Keratinocyte (primary cell): ENCODE measurements at regions not wholly inside any gene's neighbourhood (a gene's known extent, or its start where the extent isn't known, plus 50 kb on each side); places are given as distances from the start of the nearest gene placed in this dataset.

ENCODE experiments used
- DNase-seq: peaks from one replicate; pipeline ENCODE4 v3.0.0-alpha.2; 2011; ENCODE audit warnings: low read depth, missing footprints, low spot score
- FAIRE-seq: peaks from 2 replicates; lab custom pipeline; 2011; peaks lifted over from hg19 to GRCh38; lab: Jason Lieb, UNC
- H2AFZ ChIP-seq: 2 replicates; pipeline ENCODE4 v1.6.0; 2012; ENCODE audit warnings: low read length, control low read depth, inconsistent platforms; ENCODE audit not compliant: control insufficient read depth
- H3K27ac ChIP-seq: 2 replicates; pipeline ENCODE4 v1.5.1; 2011; ENCODE audit warnings: low read length; ENCODE audit not compliant: control insufficient read depth, insufficient read depth
- H3K27me3 ChIP-seq: 3 replicates; pipeline ENCODE4 v1.6.0; 2011; ENCODE audit warnings: low read length; ENCODE audit not compliant: control insufficient read depth, insufficient read depth; ENCODE audit errors: extremely low read depth
- H3K36me3 ChIP-seq, 2 experiments: 2 replicates in 1 of 2; 3 replicates in 1 of 2; pipeline ENCODE4 v1.5.1; 2011; ENCODE audit warnings: low read length in 2 of 2, mild to moderate bottlenecking in 1 of 2; ENCODE audit not compliant: control insufficient read depth in 2 of 2, insufficient read depth in 2 of 2; ENCODE audit errors: extremely low read depth in 1 of 2
- H3K4me1 ChIP-seq: 3 replicates; pipeline ENCODE4 v1.5.1; 2011; ENCODE audit warnings: low read length; ENCODE audit not compliant: control insufficient read depth, insufficient read depth; ENCODE audit errors: extremely low read depth
- H3K4me2 ChIP-seq: 3 replicates; pipeline ENCODE4 v1.6.0; 2011; ENCODE audit warnings: low read depth, low read length; ENCODE audit not compliant: control insufficient read depth, insufficient read depth; ENCODE audit errors: extremely low read depth
- H3K4me3 ChIP-seq, 3 experiments: fragments of 200-600 bp in 1 of 3; sonication (generic) in 1 of 3; 2 replicates in 2 of 3; 3 replicates in 1 of 3; pipeline ENCODE4 v1.5.1; 2011 to 2016; ENCODE audit warnings: low read length in 3 of 3, mild to moderate bottlenecking in 3 of 3, control low read depth in 2 of 3, inconsistent platforms in 1 of 3, low read depth in 1 of 3, mixed read lengths in 1 of 3, mixed run types in 1 of 3, moderate library complexity in 1 of 3; ENCODE audit not compliant: control insufficient read depth in 2 of 3, insufficient read depth in 2 of 3; ENCODE audit errors: extremely low read depth in 1 of 3
- H3K79me2 ChIP-seq: 2 replicates; pipeline ENCODE4 v1.6.0; 2012; ENCODE audit warnings: low read length; ENCODE audit not compliant: control insufficient read depth, insufficient read depth
- H3K9ac ChIP-seq: 3 replicates; pipeline ENCODE4 v1.6.0; 2011; ENCODE audit warnings: low read length; ENCODE audit not compliant: control insufficient read depth, insufficient read depth; ENCODE audit errors: extremely low read depth
- H3K9me1 ChIP-seq: 3 replicates; pipeline ENCODE4 v1.6.0; 2011; ENCODE audit warnings: low read length; ENCODE audit not compliant: control insufficient read depth, insufficient read depth; ENCODE audit errors: extremely low read depth
- H3K9me3 ChIP-seq: 2 replicates; pipeline ENCODE4 v1.5.1; 2012; ENCODE audit warnings: low read depth, low read length; ENCODE audit not compliant: control insufficient read depth
- H4K20me1 ChIP-seq: 3 replicates; pipeline ENCODE4 v1.6.0; 2011; ENCODE audit warnings: low read length; ENCODE audit not compliant: control insufficient read depth, insufficient read depth; ENCODE audit errors: extremely low read depth
- EZH2 ChIP-seq: IDR thresholded peaks from one replicate; pipeline ENCODE4 v1.6.1; 2012; ENCODE audit warnings: inconsistent platforms, mild to moderate bottlenecking, low read length, moderate library complexity
- dilution Hi-C: fragments of 300-500 bp; cut with MboI; formaldehyde crosslinking; loops from one replicate; pipeline ENCODE4 v1.7.0; 2020; ENCODE audit warnings: low sequenced_read_pairs; ENCODE audit not compliant: extremely low pct_ligation_motif_present
- TF ChIP-seq, protein P1 (sequence below), 3 experiments: IDR thresholded peaks in 1 of 3; conservative IDR thresholded peaks in 1 of 3; optimal IDR thresholded peaks in 1 of 3; 2 replicates in 2 of 3; 3 replicates in 1 of 3; pipeline versions ENCODE3 to v1.5.1; 2011; ENCODE audit warnings: low read length in 3 of 3, mild to moderate bottlenecking in 3 of 3, moderate library complexity in 2 of 3, control low read depth in 1 of 3, inconsistent platforms in 1 of 3; ENCODE audit not compliant: insufficient read depth in 2 of 3; ENCODE audit errors: extremely low read depth in 1 of 3

DNA sequence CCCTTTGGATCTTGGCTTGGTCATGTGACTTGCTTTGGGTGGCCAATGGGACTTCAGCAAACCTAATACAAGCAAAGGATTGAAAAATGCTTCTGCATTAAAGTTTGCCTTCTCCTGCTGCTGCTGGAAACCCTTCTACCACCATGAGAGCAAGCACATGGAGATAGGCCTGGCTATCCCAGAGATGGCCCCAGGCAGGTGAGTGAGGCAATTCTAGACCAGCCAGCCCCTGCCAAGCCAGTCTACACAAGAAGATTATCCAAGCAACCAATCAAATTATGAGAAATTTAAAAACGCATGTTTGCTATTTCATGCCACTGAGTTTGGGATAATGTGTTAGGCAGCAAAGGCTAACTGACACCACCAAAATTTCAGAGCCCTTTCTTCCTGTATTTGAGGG is 274.3 kb downstream of the TFAP2C start:
- no peaks in the 10 kb centered on the region for H3K79me2 ChIP-seq
- FAIRE-seq = no peak
- no peaks in the 10 kb centered on the region for H3K4me1 ChIP-seq
- H3K4me3 ChIP-seq = no peak overlapping the region
- no peak for TF ChIP-seq EZH2
- TF ChIP-seq, protein P1, sequence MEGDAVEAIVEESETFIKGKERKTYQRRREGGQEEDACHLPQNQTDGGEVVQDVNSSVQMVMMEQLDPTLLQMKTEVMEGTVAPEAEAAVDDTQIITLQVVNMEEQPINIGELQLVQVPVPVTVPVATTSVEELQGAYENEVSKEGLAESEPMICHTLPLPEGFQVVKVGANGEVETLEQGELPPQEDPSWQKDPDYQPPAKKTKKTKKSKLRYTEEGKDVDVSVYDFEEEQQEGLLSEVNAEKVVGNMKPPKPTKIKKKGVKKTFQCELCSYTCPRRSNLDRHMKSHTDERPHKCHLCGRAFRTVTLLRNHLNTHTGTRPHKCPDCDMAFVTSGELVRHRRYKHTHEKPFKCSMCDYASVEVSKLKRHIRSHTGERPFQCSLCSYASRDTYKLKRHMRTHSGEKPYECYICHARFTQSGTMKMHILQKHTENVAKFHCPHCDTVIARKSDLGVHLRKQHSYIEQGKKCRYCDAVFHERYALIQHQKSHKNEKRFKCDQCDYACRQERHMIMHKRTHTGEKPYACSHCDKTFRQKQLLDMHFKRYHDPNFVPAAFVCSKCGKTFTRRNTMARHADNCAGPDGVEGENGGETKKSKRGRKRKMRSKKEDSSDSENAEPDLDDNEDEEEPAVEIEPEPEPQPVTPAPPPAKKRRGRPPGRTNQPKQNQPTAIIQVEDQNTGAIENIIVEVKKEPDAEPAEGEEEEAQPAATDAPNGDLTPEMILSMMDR (optimal IDR thresholded peaks at IDR 0.05 in 1 of 3, IDR thresholded peaks at IDR 0.05 in 1 of 3, conservative IDR thresholded peaks at IDR 0.05 in 1 of 3; ENCODE audit: extremely low read depth in 1 of 3, insufficient read depth in 2 of 3, low read length in 3 of 3) = no peak
- H4K20me1 ChIP-seq = no peaks in the 10 kb centered on the region
- no peak overlapping the region for H3K4me2 ChIP-seq
- dilution Hi-C loops = no loop called here
- H3K9me1 ChIP-seq = no peaks in the 10 kb centered on the region
- no peaks in the 10 kb centered on the region for H3K9me3 ChIP-seq
- no peak for DNase-seq
- no peak overlapping the region for H3K27ac ChIP-seq
- H3K36me3 ChIP-seq = no peaks in the 10 kb centered on the region
- H3K9ac ChIP-seq = no peak overlapping the region
- H3K27me3 ChIP-seq = no peaks in the 10 kb centered on the region
- no peak overlapping the region for H2AFZ ChIP-seq

DNA sequence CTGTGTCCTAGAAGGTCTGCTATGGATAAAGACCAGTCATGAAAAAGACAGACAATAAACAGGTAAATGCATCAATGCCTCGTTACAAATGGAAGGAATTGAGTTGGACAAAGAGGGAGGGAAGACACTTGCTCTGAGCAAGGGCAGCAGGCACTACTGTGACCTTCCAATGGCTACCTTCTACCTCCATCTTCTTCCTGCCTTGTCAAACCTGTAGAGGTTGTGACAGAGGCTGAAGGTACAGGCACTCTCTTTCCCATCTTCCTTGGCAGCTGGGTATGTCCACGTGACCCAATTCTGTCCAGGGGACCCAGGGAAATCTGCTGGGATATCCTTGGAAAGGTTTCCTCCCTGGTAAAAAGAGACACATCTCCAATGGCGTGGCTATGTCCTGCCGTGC is 274.8 kb downstream of the TFAP2C start:
- Histone ChIP-seq H3K27ac (no peak overlapping the region), H3K9me1 (no peaks in the 10 kb centered on the region), H3K36me3 (no peaks in the 10 kb centered on the region), H2AFZ (no peak overlapping the region), H3K4me1 (no peaks in the 10 kb centered on the region), H3K79me2 (no peaks in the 10 kb centered on the region), H3K4me3 (no peak overlapping the region), H3K4me2 (no peak overlapping the region), H3K27me3 (no peaks in the 10 kb centered on the region), H3K9me3 (no peaks in the 10 kb centered on the region), H4K20me1 (no peaks in the 10 kb centered on the region), H3K9ac (no peak overlapping the region)
- no peak for TF ChIP-seq EZH2
- TF ChIP-seq, protein P1 (optimal IDR thresholded peaks at IDR 0.05 in 1 of 3, IDR thresholded peaks at IDR 0.05 in 1 of 3, conservative IDR thresholded peaks at IDR 0.05 in 1 of 3; ENCODE audit: extremely low read depth in 1 of 3, insufficient read depth in 2 of 3, low read length in 3 of 3) = no peak
- no peak for DNase-seq
- no peak for FAIRE-seq
- dilution Hi-C loops = no loop called here
